AG08395 (cell line): ENCODE measurements at regions not wholly inside any gene's neighbourhood (a gene's known extent, or its start where the extent isn't known, plus 50 kb on each side); places are given as distances from the start of the nearest gene placed in this dataset.

ENCODE experiments used
- DNase-seq: peaks from one replicate; pipeline ENCODE4 v3.0.0; 2012; ENCODE audit warnings: mixed read lengths, low spot score

- no peak for DNase-seq
Measured at GRCh38 chr6:153787341-153787606, 251.8 kb upstream of the OPRM1 start.

GRCh38 chr6:153781306-153781705, 257.7 kb upstream of the OPRM1 start:
- DNase-seq, result no peak

- DNase-seq, result no peak
Measured at GRCh38 chr6:153780011-153780410, 259.0 kb upstream of the OPRM1 start.

GRCh38 chr6:153778216-153778615, 260.8 kb upstream of the OPRM1 start:
- no peak for DNase-seq

GRCh38 chr6:153771577-153771976, 267.5 kb upstream of the OPRM1 start:
- DNase-seq, result no peak

GRCh38 chr6:153767127-153767526, 271.9 kb upstream of the OPRM1 start:
- no peak for DNase-seq

- no peak for DNase-seq
Measured at GRCh38 chr6:153758516-153758915, 280.5 kb upstream of the OPRM1 start.

GRCh38 chr6:153735761-153736160, 303.3 kb upstream of the OPRM1 start:
- no peak for DNase-seq

- DNase-seq, result no peak
Measured at GRCh38 chr6:153729189-153729588, 309.9 kb upstream of the OPRM1 start.

GRCh38 chr6:153727885-153728284, 311.2 kb upstream of the OPRM1 start:
- no peak for DNase-seq

- DNase-seq, result no peak
Measured at GRCh38 chr6:153725456-153725855, 313.6 kb upstream of the OPRM1 start.

GRCh38 chr6:153720732-153721131, 318.3 kb upstream of the OPRM1 start:
- DNase-seq, result no peak

- no peak for DNase-seq
Measured at GRCh38 chr6:153705429-153705828, 333.6 kb upstream of the OPRM1 start.

- DNase-seq, result no peak
Measured at GRCh38 chr6:153702671-153703070, 336.4 kb upstream of the OPRM1 start.

GRCh38 chr6:153698637-153699036, 340.4 kb upstream of the OPRM1 start:
- DNase-seq, result no peak

- no peak for DNase-seq
Measured at GRCh38 chr6:153698001-153698400, 341.0 kb upstream of the OPRM1 start.

GRCh38 chr6:153677522-153677921, 361.5 kb upstream of the OPRM1 start:
- DNase-seq, result no peak

- DNase-seq, result no peak
Measured at GRCh38 chr6:153673750-153674149, 365.3 kb upstream of the OPRM1 start.

- no peak for DNase-seq
Measured at GRCh38 chr6:153673225-153673624, 365.8 kb upstream of the OPRM1 start.

- no peak for DNase-seq
Measured at GRCh38 chr6:153670403-153671026, 368.5 kb upstream of the OPRM1 start.

GRCh38 chr6:153668758-153669157, 370.3 kb upstream of the OPRM1 start:
- no peak for DNase-seq

GRCh38 chr6:153662982-153663381, 376.1 kb upstream of the OPRM1 start:
- DNase-seq, result no peak

- DNase-seq, result no peak
Measured at GRCh38 chr6:153645326-153645725, 393.7 kb upstream of the OPRM1 start.

- DNase-seq, result no peak
Measured at GRCh38 chr6:153644000-153644399, 395.0 kb upstream of the OPRM1 start.

GRCh38 chr6:153634416-153634815, 404.6 kb upstream of the OPRM1 start:
- DNase-seq, result no peak
